K562 (cell line): ENCODE measurements at regions not wholly inside any gene's neighbourhood (a gene's known extent, or its start where the extent isn't known, plus 50 kb on each side); places are given as distances from the start of the nearest gene placed in this dataset.

Experiments used
- ARID2 ChIP-seq: fragments of 450-650 bp; IDR thresholded peaks from 2 replicates; pipeline ENCODE4 v1.6.1; 2017; ENCODE audit warnings: antibody characterized with exemption, mild to moderate bottlenecking
- CAMTA2 ChIP-seq: fragments of 250-450 bp; sonication (Bioruptor Pico); conservative IDR thresholded peaks from 2 replicates; pipeline ENCODE4 v1.5.1; 2022
- CBFA2T3 ChIP-seq: fragments of 450-650 bp; IDR thresholded peaks from 2 replicates; pipeline ENCODE4 v1.6.1; 2017
- EHMT2 ChIP-seq: fragments of 450-650 bp; IDR thresholded peaks from 2 replicates; pipeline ENCODE4 v1.6.1; 2018; ENCODE audit warnings: antibody characterized with exemption
- ELF1 ChIP-seq: fragments of 200-800 bp; sonication (Bioruptor generic); IDR thresholded peaks from 2 replicates; pipeline ENCODE4 v1.6.1; 2016; ENCODE audit warnings: missing genetic modification characterization, missing compliant biosample characterization
- GTF2E2 ChIP-seq: fragments of 200-800 bp; sonication (Bioruptor generic); IDR thresholded peaks from 2 replicates; pipeline ENCODE4 v1.6.1; 2016; ENCODE audit warnings: missing genetic modification characterization, missing compliant biosample characterization
- HDAC1 ChIP-seq, 2 experiments: fragments of 450-650 bp; IDR thresholded peaks; 2 replicates each; pipeline ENCODE4 v1.6.1; 2016 to 2017; ENCODE audit warnings: inconsistent platforms in 1 of 2, mild to moderate bottlenecking in 1 of 2, moderate library complexity in 1 of 2
- KAT7 ChIP-seq: sonication (generic); formaldehyde crosslinking; IDR thresholded peaks from 2 replicates; pipeline ENCODE4 v1.8.0; 2022; ENCODE audit warnings: missing genetic modification reagents, mild to moderate bottlenecking, borderline replicate concordance
- MBD2 ChIP-seq: sonication (generic); IDR thresholded peaks from 2 replicates; pipeline ENCODE4 v1.6.1; 2016; ENCODE audit warnings: low read depth, borderline replicate concordance
- PHB ChIP-seq: fragments of 250-450 bp; sonication (Bioruptor Pico); IDR thresholded peaks from 2 replicates; pipeline ENCODE4 v1.5.0; 2021
- PHB2 ChIP-seq: fragments of 450-650 bp; IDR thresholded peaks from 2 replicates; pipeline ENCODE4 v1.6.1; 2017; ENCODE audit warnings: low read depth
- POLR2A ChIP-seq: fragments of 450-650 bp; conservative IDR thresholded peaks from 2 replicates; pipeline ENCODE4 v1.6.1; 2016
- SMAD3 ChIP-seq: fragments of 450-650 bp; formaldehyde crosslinking; conservative IDR thresholded peaks from 2 replicates; pipeline ENCODE4 v1.4.0; 2020; ENCODE audit warnings: mild to moderate bottlenecking
- SMARCE1 ChIP-seq: fragments of 450-650 bp; IDR thresholded peaks from 2 replicates; pipeline ENCODE4 v1.7.1; 2016; ENCODE audit warnings: mild to moderate bottlenecking
- STAT5A ChIP-seq: IDR thresholded peaks from 2 replicates; pipeline ENCODE4 v1.6.1; 2012; ENCODE audit warnings: low read length, inconsistent platforms, borderline replicate concordance
- TFAM ChIP-seq: fragments of 250-450 bp; sonication (Bioruptor Pico); conservative IDR thresholded peaks from 2 replicates; pipeline ENCODE4 v1.5.0; 2021; ENCODE audit warnings: mild to moderate bottlenecking, moderate library complexity
- ZBTB7A ChIP-seq: IDR thresholded peaks from 2 replicates; pipeline ENCODE4 v1.6.1; 2011; ENCODE audit warnings: low read depth, mild to moderate bottlenecking, low read length, moderate library complexity, borderline replicate concordance; ENCODE audit not compliant: control insufficient read depth
- ZNF121 ChIP-seq: sonication (generic); formaldehyde crosslinking; conservative IDR thresholded peaks from 2 replicates; pipeline ENCODE4 v1.8.0; 2022; ENCODE audit warnings: missing genetic modification reagents
- ZNF143 ChIP-seq: sonication (generic); formaldehyde crosslinking; IDR thresholded peaks from 2 replicates; pipeline ENCODE4 v1.9.0; 2022; ENCODE audit warnings: mild to moderate bottlenecking, missing genetic modification reagents
- ZNF347 ChIP-seq: fragments of 450-650 bp; formaldehyde crosslinking; IDR thresholded peaks from 2 replicates; pipeline ENCODE4 v1.4.0; 2020; ENCODE audit warnings: low read depth, mild to moderate bottlenecking, moderate library complexity
- ZNF589 ChIP-seq: fragments of 200-800 bp; sonication (Bioruptor generic); IDR thresholded peaks from 2 replicates; pipeline ENCODE4 v1.6.1; 2016; ENCODE audit warnings: low read depth, missing genetic modification characterization, missing compliant biosample characterization
- TF ChIP-seq, protein P1 (sequence below): sonication (generic); formaldehyde crosslinking; IDR thresholded peaks from 2 replicates; pipeline ENCODE4 v1.8.1; 2022; ENCODE audit warnings: missing genetic modification reagents
- TF ChIP-seq, protein P2 (sequence below): sonication (generic); formaldehyde crosslinking; IDR thresholded peaks from 2 replicates; pipeline ENCODE4 v1.8.0; 2023; ENCODE audit warnings: mild to moderate bottlenecking, missing genetic modification reagents
- TF ChIP-seq, protein P3 (sequence below): IDR thresholded peaks from 2 replicates; pipeline ENCODE4 v1.6.1; 2012; ENCODE audit warnings: low read depth, low read length, improper control_type of control experiment, borderline replicate concordance

DNA sequence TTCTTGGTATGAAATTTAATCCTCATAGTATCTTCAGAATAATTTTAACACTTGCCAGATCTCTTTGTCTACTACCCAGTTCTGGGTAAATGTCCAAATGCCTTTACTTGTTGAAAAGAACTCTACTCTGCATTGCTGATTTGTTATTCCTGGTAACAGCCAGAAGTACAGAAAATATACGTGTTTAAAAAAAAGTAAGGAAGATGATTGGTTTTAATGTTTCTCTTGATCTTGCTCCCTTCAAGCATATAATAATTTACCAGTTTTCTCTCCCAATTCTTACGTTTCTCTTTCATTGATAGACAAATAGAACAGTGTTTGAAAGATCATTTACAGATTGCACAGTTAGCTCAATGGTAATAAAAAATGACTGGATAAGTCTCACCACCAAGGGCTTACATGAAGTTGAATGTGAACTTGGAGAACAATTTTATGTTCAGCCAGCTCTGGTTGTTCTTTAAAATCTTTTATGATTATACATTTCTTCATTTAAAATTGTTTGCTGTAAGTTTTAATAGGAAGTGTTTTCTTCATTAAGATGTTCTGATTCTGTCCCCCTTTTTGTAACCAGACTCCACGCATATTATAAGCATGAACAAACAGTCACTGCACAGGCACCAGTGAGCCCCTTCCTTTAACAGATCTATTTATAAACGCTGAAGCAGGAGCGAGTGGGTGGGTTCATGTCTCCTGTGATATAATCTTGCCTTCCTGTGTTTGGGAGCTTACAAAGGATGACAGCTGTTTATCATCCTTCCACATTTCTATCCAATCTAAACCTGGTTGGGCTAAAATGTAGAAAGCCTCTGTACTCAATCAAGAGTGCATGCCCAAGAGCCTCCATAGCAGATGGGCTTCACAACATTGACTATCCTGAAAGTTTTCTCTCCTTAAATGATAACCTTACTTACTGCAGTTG lies 299.5 kb downstream of the PRL start (continued):
- TF ChIP-seq STAT5A (no peak; the same call in 1 of the 2 replicates), SMAD3 (CRISPR knock-in tag) (no peak; the same call in 1 of the 2 replicates), ELF1 (tag) (0 out of 2 replicates have a peak, but pooled peaks have one; percentile 5), ZNF347 (no peak), ARID2 (no peak), PHB (CRISPR knock-in tag) (no peak), MBD2 (no peak), KAT7 (CRISPR knock-in tag) (no peak), ZNF121 (no peak), HDAC1 (IDR thresholded peaks at IDR 0.05) (peak in 1 of 2 experiments; percentile 53; a peak in 1 of 4 replicates), SMARCE1 (peak; percentile 69; the same call in 1 of the 2 replicates), ZBTB7A (peak; percentile 28; the same call in 1 of the 2 replicates), EHMT2 (peak; percentile 55; the same call in 1 of the 2 replicates), PHB2 (no peak), CBFA2T3 (peak; percentile 86), ZNF143 (no peak), ZNF589 (no peak), CAMTA2 (CRISPR knock-in tag) (no peak), GTF2E2 (tag) (peak; percentile 57), POLR2A (0 out of 2 replicates have a peak, but pooled peaks have one; percentile 41), TFAM (no peak)
- TF ChIP-seq, protein P1, sequence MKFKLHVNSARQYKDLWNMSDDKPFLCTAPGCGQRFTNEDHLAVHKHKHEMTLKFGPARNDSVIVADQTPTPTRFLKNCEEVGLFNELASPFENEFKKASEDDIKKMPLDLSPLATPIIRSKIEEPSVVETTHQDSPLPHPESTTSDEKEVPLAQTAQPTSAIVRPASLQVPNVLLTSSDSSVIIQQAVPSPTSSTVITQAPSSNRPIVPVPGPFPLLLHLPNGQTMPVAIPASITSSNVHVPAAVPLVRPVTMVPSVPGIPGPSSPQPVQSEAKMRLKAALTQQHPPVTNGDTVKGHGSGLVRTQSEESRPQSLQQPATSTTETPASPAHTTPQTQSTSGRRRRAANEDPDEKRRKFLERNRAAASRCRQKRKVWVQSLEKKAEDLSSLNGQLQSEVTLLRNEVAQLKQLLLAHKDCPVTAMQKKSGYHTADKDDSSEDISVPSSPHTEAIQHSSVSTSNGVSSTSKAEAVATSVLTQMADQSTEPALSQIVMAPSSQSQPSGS (CRISPR knock-in tag): no peak
- TF ChIP-seq, protein P2, sequence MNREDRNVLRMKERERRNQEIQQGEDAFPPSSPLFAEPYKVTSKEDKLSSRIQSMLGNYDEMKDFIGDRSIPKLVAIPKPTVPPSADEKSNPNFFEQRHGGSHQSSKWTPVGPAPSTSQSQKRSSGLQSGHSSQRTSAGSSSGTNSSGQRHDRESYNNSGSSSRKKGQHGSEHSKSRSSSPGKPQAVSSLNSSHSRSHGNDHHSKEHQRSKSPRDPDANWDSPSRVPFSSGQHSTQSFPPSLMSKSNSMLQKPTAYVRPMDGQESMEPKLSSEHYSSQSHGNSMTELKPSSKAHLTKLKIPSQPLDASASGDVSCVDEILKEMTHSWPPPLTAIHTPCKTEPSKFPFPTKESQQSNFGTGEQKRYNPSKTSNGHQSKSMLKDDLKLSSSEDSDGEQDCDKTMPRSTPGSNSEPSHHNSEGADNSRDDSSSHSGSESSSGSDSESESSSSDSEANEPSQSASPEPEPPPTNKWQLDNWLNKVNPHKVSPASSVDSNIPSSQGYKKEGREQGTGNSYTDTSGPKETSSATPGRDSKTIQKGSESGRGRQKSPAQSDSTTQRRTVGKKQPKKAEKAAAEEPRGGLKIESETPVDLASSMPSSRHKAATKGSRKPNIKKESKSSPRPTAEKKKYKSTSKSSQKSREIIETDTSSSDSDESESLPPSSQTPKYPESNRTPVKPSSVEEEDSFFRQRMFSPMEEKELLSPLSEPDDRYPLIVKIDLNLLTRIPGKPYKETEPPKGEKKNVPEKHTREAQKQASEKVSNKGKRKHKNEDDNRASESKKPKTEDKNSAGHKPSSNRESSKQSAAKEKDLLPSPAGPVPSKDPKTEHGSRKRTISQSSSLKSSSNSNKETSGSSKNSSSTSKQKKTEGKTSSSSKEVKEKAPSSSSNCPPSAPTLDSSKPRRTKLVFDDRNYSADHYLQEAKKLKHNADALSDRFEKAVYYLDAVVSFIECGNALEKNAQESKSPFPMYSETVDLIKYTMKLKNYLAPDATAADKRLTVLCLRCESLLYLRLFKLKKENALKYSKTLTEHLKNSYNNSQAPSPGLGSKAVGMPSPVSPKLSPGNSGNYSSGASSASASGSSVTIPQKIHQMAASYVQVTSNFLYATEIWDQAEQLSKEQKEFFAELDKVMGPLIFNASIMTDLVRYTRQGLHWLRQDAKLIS (CRISPR knock-in tag): no peak
- TF ChIP-seq, protein P3, sequence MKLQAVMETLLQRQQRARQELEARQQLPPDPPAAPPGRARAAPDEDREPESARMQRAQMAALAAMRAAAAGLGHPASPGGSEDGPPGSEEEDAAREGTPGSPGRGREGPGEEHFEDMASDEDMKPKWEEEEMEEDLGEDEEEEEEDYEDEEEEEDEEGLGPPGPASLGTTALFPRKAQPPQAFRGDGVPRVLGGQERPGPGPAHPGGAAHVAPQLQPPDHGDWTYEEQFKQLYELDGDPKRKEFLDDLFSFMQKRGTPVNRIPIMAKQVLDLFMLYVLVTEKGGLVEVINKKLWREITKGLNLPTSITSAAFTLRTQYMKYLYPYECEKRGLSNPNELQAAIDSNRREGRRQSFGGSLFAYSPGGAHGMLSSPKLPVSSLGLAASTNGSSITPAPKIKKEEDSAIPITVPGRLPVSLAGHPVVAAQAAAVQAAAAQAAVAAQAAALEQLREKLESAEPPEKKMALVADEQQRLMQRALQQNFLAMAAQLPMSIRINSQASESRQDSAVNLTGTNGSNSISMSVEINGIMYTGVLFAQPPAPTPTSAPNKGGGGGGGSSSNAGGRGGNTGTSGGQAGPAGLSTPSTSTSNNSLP: peak; percentile 81
